ENCODE measurements at regions not wholly inside any gene's neighbourhood (a gene's known extent, or its start where the extent isn't known, plus 50 kb on each side); places are given as distances from the start of the nearest gene placed in this dataset.

DNA sequence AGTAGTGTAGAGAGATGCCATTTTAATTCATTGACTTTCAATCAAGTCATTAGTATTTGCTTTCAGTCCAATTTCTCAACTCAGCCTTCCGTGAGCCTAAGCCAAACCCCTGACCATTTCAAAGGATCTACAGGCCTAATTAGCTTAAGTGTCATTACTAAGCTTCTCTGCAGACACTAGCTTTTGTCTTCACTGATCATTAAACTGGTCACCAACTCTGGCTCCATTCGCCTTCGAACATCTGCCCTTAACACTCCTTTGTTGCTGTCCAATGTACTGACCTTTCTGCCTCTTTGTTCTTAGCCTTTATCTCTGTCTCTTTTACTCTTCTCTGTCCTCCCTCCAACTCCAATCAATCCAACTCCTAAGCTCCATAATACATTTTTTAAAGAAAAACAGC lies 299.3 kb downstream of the DIRAS2 start:
- TF ChIP-seq GATA3 (IDR thresholded peaks at IDR 0.05; ENCODE audit: low read depth, low read length) (no peak), GATA2 (IDR thresholded peaks at IDR 0.05; ENCODE audit: low read depth, low read length) (no peak)

Data from SH-SY5Y (cell line).